GM12801 (cell line): ENCODE measurements at regions not wholly inside any gene's neighbourhood (a gene's known extent, or its start where the extent isn't known, plus 50 kb on each side); places are given as distances from the start of the nearest gene placed in this dataset.

Experiments used
- CTCF ChIP-seq: IDR thresholded peaks from one replicate; pipeline ENCODE4 v1.5.1; 2011; ENCODE audit warnings: control low read depth; ENCODE audit not compliant: insufficient read length; ENCODE audit errors: extremely low read depth

- TF ChIP-seq CTCF = no peak
Observed at GRCh38 chr2:7480431-7480830, 563.2 kb downstream of the RNF144A start.

- TF ChIP-seq CTCF = no peak
Observed at GRCh38 chr2:7490672-7491071, 573.5 kb downstream of the RNF144A start.

- no peak for TF ChIP-seq CTCF
Observed at GRCh38 chr2:7492719-7493118, 575.5 kb downstream of the RNF144A start.

- TF ChIP-seq CTCF = no peak
Observed at GRCh38 chr2:7497178-7497577, 580.0 kb downstream of the RNF144A start.

- TF ChIP-seq CTCF = no peak
Observed at GRCh38 chr2:7499018-7499417, 581.8 kb downstream of the RNF144A start.

GRCh38 chr2:7502336-7502735 is 585.1 kb downstream of the RNF144A start:
- TF ChIP-seq CTCF = no peak

- TF ChIP-seq CTCF = no peak
Observed at GRCh38 chr2:7508296-7508943, 591.2 kb downstream of the RNF144A start.
